Cerebellar cortex (tissue), 1 donor: ENCODE measurements at regions not wholly inside any gene's neighbourhood (a gene's known extent, or its start where the extent isn't known, plus 50 kb on each side); places are given as distances from the start of the nearest gene placed in this dataset.

Source experiments
- DNase-seq: peaks from one replicate; pipeline ENCODE4 v3.0.0-alpha.2; 2015; ENCODE audit warnings: low spot score

- DNase-seq = no peak
Measured at GRCh38 chr3:159904455-159904854, 84.2 kb upstream of the IL12A start.

- no peak for DNase-seq
Measured at GRCh38 chr3:159904911-159905310, 83.7 kb upstream of the IL12A start.

- DNase-seq = no peak
Measured at GRCh38 chr3:159907828-159908227, 80.8 kb upstream of the IL12A start.

- no peak for DNase-seq
Measured at GRCh38 chr3:159910991-159911663, 77.5 kb upstream of the IL12A start.

- DNase-seq = no peak
Measured at GRCh38 chr3:159911664-159912037, 77.0 kb upstream of the IL12A start.

GRCh38 chr3:159913712-159914414 lies 74.8 kb upstream of the IL12A start:
- no peak for DNase-seq

- DNase-seq = no peak
Measured at GRCh38 chr3:159914426-159914825, 74.2 kb upstream of the IL12A start.

GRCh38 chr3:159916052-159916451 lies 72.6 kb upstream of the IL12A start:
- no peak for DNase-seq

GRCh38 chr3:159917141-159917540 lies 71.5 kb upstream of the IL12A start:
- DNase-seq = no peak

- DNase-seq = no peak
Measured at GRCh38 chr3:159919873-159920272, 68.8 kb upstream of the IL12A start.

- DNase-seq = no peak
Measured at GRCh38 chr3:159922193-159922840, 66.3 kb upstream of the IL12A start.

GRCh38 chr3:159922861-159923312 lies 65.7 kb upstream of the IL12A start:
- peak; percentile 42 for DNase-seq

GRCh38 chr3:159923336-159923735 lies 65.3 kb upstream of the IL12A start:
- DNase-seq = no peak

GRCh38 chr3:159923956-159924355 lies 64.7 kb upstream of the IL12A start:
- DNase-seq = no peak

GRCh38 chr3:159924411-159924810 lies 64.2 kb upstream of the IL12A start:
- no peak for DNase-seq

- no peak for DNase-seq
Measured at GRCh38 chr3:159925248-159925647, 63.4 kb upstream of the IL12A start.

GRCh38 chr3:159926573-159926972 lies 62.1 kb upstream of the IL12A start:
- no peak for DNase-seq

GRCh38 chr3:159928071-159928491 lies 60.6 kb upstream of the IL12A start:
- no peak for DNase-seq

GRCh38 chr3:159928666-159929065 lies 60.0 kb upstream of the IL12A start:
- DNase-seq = no peak

GRCh38 chr3:159929171-159930141 lies 59.2 kb upstream of the IL12A start:
- peak; percentile 9 for DNase-seq

- DNase-seq = no peak
Measured at GRCh38 chr3:159934216-159934615, 54.4 kb upstream of the IL12A start.

GRCh38 chr3:159936541-159936940 lies 52.1 kb upstream of the IL12A start:
- no peak for DNase-seq
